Sigmoid colon (tissue), 6 donors: ENCODE measurements at regions not wholly inside any gene's neighbourhood (a gene's known extent, or its start where the extent isn't known, plus 50 kb on each side); places are given as distances from the start of the nearest gene placed in this dataset.

Experiments used
- DNase-seq: peaks from one replicate; pipeline ENCODE4 v3.0.0-alpha.2; 2019
- H3K27ac ChIP-seq, 4 donors: fragments of 200-600 bp; sonication (generic); one replicate each; pipeline ENCODE4 v1.5.1; 2016 to 2019; ENCODE audit warnings: mild to moderate bottlenecking in 1 of 4
- H3K27me3 ChIP-seq, 3 donors: fragments of 200-600 bp; sonication (generic); one replicate each; pipeline ENCODE4 v1.5.1; 2019; ENCODE audit warnings: mild to moderate bottlenecking in 1 of 3
- H3K36me3 ChIP-seq, 4 donors: fragments of 200-600 bp; sonication (generic); one replicate each; pipeline ENCODE4 v1.5.1; 2016 to 2019
- H3K4me1 ChIP-seq, 4 donors: fragments of 200-600 bp; sonication (generic); one replicate each; pipeline ENCODE4 v1.5.1; 2017 to 2019
- H3K4me3 ChIP-seq, 4 donors: fragments of 200-600 bp; sonication (generic); one replicate each; pipeline ENCODE4 v1.5.1; 2017 to 2019; ENCODE audit warnings: mild to moderate bottlenecking in 2 of 4, moderate library complexity in 1 of 4
- H3K9me3 ChIP-seq, 4 donors: fragments of 200-600 bp in 3 of 4; sonication (generic) in 3 of 4; one replicate each; pipeline versions ENCODE4 v1.5.1 to v1.6.1; 2013 to 2019
- EP300 ChIP-seq, 4 donors: sonication (generic); formaldehyde crosslinking; IDR thresholded peaks; one replicate each; pipeline ENCODE4 v1.6.1; 2017; ENCODE audit warnings: antibody characterized with exemption in 4 of 4
- POLR2A ChIP-seq, 2 donors: fragments of 450-650 bp; IDR thresholded peaks; one replicate each; pipeline ENCODE4 v1.6.1; 2016; ENCODE audit warnings: antibody characterized with exemption in 2 of 2, mild to moderate bottlenecking in 2 of 2, moderate library complexity in 2 of 2
- POLR2AphosphoS5 ChIP-seq, 4 donors: sonication (generic); formaldehyde crosslinking; IDR thresholded peaks; one replicate each; pipeline ENCODE4 v1.6.1; 2017; ENCODE audit warnings: antibody characterized with exemption in 4 of 4
- WGBS, 2 donors: extraction: QIAGEN DNeasy Blood & Tissue Kit; methylation state at CpG; one replicate each; pipeline ENCODE4 v1.1.7; 2013; 5-methylcytosine and 5-hydroxymethylcytosine counted together
- intact Hi-C: fragments of 100-400 bp; cut with DNase I; formaldehyde crosslinking; loops from one replicate; pipeline ENCODE4 v1.15.1; 2023
- TF ChIP-seq, protein P1 (sequence below), 4 experiments: fragments of 450-650 bp in 3 of 4; fragments of 200-600 bp in 1 of 4; IDR thresholded peaks; one replicate each; pipeline ENCODE4 v1.5.1; 2016 to 2019; ENCODE audit warnings: antibody characterized with exemption in 4 of 4, mild to moderate bottlenecking in 3 of 4, moderate library complexity in 2 of 4
- donor health status: healthy with polysubstance abuse.
- donor health status: healthy.

DNA sequence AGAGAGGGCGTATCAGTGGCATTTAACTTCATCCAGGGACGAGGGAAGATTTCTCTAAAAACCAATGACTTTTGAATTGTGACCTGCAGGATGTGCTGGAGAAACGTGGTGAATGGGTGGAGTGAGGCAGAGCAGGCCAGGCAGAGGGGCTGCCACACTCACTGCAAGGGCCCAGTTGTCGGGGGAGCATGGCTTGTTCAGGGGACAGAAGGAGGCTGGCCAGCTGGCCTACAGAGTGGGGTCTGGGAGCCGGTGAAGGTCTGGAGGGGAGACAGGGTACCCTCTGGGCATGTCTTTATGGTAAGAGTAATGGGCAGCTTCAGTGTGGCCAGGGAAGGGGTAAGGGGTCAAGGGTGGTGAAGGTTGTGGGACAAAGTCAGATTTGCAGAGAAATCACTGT, 225.2 kb upstream of the RGMA start:
- no peaks in the 10 kb centered on the region for H3K36me3 ChIP-seq
- H3K4me3 ChIP-seq = no peak overlapping the region
- intact Hi-C loops = no loop called here
- no peak for DNase-seq
- no peak for TF ChIP-seq POLR2AphosphoS5 (IDR thresholded peaks at IDR 0.05)
- TF ChIP-seq, protein P1, sequence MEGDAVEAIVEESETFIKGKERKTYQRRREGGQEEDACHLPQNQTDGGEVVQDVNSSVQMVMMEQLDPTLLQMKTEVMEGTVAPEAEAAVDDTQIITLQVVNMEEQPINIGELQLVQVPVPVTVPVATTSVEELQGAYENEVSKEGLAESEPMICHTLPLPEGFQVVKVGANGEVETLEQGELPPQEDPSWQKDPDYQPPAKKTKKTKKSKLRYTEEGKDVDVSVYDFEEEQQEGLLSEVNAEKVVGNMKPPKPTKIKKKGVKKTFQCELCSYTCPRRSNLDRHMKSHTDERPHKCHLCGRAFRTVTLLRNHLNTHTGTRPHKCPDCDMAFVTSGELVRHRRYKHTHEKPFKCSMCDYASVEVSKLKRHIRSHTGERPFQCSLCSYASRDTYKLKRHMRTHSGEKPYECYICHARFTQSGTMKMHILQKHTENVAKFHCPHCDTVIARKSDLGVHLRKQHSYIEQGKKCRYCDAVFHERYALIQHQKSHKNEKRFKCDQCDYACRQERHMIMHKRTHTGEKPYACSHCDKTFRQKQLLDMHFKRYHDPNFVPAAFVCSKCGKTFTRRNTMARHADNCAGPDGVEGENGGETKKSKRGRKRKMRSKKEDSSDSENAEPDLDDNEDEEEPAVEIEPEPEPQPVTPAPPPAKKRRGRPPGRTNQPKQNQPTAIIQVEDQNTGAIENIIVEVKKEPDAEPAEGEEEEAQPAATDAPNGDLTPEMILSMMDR (IDR thresholded peaks at IDR 0.05) = no peak
- TF ChIP-seq EP300 (IDR thresholded peaks at IDR 0.05) = no peak
- TF ChIP-seq POLR2A (IDR thresholded peaks at IDR 0.05) = no peak
- H3K27me3 ChIP-seq = no peaks in the 10 kb centered on the region
- no peak overlapping the region for H3K27ac ChIP-seq
- H3K4me1 ChIP-seq = no peaks in the 10 kb centered on the region
- no peaks in the 10 kb centered on the region for H3K9me3 ChIP-seq
- WGBS, 2 donors = 79 to 88% methylated on average over 5 of the region's 5 CpGs

DNA sequence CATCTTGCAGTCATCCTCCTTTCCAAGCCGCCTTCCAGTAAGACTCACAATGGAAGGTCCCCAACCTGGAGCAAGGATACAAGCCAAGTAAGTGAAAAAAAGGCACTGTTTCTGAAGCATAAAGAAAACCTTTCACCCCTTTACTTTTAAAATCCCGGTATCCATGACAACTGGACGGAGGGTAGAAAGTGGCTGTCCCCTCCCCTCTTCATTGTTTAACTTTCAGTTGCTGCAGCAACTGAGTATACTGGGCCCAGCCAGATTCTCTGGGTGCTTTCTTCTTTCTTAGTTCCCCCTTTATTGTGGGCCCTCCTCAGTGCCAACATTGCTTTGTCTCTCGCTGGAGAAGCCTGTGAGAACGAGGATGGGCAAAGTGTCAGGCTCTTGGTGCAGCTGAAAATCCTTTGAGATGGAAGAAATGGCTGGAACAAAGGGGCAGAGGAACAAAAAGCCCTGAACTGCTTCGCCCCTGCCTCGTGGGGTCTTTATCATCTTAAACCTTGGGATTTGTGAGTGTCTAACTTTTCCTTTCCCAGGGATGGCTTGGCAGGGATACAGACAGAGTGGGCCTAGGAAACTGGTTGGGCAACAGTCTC, 224.0 kb upstream of the RGMA start:
- 40 to 64% methylated on average over 7 of the region's 7 CpGs for WGBS, 2 donors
- Histone ChIP-seq H3K4me3 (no peak overlapping the region), H3K27me3 (no peaks in the 10 kb centered on the region), H3K36me3 (no peaks in the 10 kb centered on the region), H3K9me3 (no peaks in the 10 kb centered on the region), H3K4me1 (no peaks in the 10 kb centered on the region), H3K27ac (no peak overlapping the region)
- no peak for DNase-seq
- intact Hi-C loops = no loop called here
- TF ChIP-seq, protein P1 (IDR thresholded peaks at IDR 0.05) = no peak
- TF ChIP-seq POLR2AphosphoS5 (IDR thresholded peaks at IDR 0.05) (no peak), EP300 (IDR thresholded peaks at IDR 0.05) (no peak), POLR2A (IDR thresholded peaks at IDR 0.05) (no peak)

DNA sequence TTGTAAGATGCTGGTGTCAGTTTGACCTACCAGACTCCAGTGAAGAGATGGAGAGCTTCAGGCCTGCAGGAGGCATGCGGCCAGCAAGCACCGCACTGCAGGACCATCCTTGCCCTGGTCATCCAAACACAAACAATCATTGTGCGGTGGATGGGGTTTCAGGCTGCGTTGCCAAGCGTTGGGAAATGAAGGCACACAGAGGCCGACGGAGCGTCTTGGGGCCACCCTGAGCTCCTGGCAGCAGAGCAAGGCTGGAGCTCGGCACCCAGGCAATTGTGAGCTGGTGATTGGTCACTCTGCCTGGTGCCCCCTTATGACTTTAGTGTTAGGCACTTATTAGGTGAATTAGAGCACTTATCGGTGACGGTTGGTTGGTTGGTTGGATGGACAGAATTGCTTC, 222.6 kb upstream of the RGMA start:
- Histone ChIP-seq H3K27ac (no peak overlapping the region), H3K9me3 (no peaks in the 10 kb centered on the region), H3K27me3 (no peaks in the 10 kb centered on the region), H3K4me1 (no peaks in the 10 kb centered on the region), H3K36me3 (no peaks in the 10 kb centered on the region), H3K4me3 (no peak overlapping the region)
- no peak for DNase-seq
- intact Hi-C loops = no loop called here
- TF ChIP-seq POLR2AphosphoS5 (IDR thresholded peaks at IDR 0.05) = no peak
- no peak for TF ChIP-seq EP300 (IDR thresholded peaks at IDR 0.05)
- TF ChIP-seq, protein P1 (IDR thresholded peaks at IDR 0.05) = no peak
- TF ChIP-seq POLR2A (IDR thresholded peaks at IDR 0.05) = no peak
- 84 to 89% methylated on average over 11 of the region's 11 CpGs for WGBS, 2 donors

DNA sequence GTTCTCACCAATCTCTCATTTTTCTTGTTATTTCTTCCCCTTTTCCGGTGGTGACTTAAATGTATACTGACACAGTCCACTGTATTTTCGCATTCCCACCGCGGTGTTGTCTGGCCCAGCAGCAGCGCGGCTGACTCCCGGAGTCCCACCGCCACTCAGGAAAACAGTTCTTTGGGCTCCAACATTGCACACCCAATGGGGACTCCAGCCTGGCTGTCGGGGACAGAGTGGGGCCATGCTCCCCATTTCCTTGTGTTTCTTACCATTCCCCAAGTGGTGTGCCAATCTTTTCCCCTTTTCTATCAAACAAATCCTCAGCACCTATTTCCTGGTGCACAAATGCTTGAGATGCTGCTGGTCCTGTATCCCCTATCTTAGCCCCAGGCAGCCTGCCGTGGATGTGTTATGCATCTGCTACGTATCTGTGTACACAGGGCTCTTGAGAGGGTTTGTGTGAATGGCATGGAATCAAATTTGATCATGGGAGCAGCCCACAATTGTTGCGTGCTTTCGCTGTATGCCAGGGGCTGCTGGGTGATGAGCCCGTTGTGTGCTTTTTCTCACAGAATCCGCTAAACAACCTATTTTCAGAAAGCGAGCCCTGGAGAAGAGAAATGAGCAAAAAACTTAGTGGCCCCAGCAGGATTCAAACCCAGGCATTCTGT, 219.1 kb upstream of the RGMA start:
- intact Hi-C loops = no loop called here
- Histone ChIP-seq H3K4me1 (no peaks in the 10 kb centered on the region), H3K4me3 (no peak overlapping the region), H3K9me3 (no peaks in the 10 kb centered on the region), H3K36me3 (no peaks in the 10 kb centered on the region), H3K27ac (no peak overlapping the region), H3K27me3 (no peaks in the 10 kb centered on the region)
- WGBS, 2 donors = 90 to 94% methylated on average over 16 of the region's 16 CpGs
- no peak for DNase-seq
- TF ChIP-seq POLR2A (IDR thresholded peaks at IDR 0.05) = no peak
- no peak for TF ChIP-seq EP300 (IDR thresholded peaks at IDR 0.05)
- TF ChIP-seq, protein P1 (IDR thresholded peaks at IDR 0.05) = no peak
- TF ChIP-seq POLR2AphosphoS5 (IDR thresholded peaks at IDR 0.05) = no peak
